Renal cortical epithelial cell (primary cell): ENCODE measurements at regions not wholly inside any gene's neighbourhood (a gene's known extent, or its start where the extent isn't known, plus 50 kb on each side); places are given as distances from the start of the nearest gene placed in this dataset.

Experiments used
- DNase-seq: peaks from one replicate; pipeline ENCODE4 v3.0.0-alpha.2; 2011; ENCODE audit warnings: low read depth

DNA sequence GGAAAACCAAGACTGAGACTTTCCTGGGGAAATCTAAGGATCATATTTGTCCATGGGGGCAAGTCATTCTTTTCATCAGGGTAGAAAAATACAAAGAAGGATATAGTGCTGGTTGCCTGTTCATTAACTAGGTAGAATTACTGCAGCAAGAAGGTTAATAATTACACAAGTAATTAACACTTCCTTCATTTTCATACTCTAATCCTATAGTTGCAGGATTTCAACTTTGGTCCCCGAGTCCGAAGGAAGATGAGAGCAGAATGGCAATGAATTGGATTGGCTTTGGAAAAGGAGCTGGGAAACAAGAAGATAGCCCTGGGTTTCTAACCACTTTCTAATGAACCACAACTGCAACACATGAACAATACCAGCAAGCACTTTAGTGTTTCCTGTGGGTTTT lies 199.2 kb upstream of the ESRRG start:
- DNase-seq = peak; percentile 28

- DNase-seq = no peak
Measured at GRCh38 chr1:216921866-216922265, 198.6 kb upstream of the ESRRG start.

GRCh38 chr1:216919060-216919970 lies 196.1 kb upstream of the ESRRG start:
- no peak for DNase-seq

DNA sequence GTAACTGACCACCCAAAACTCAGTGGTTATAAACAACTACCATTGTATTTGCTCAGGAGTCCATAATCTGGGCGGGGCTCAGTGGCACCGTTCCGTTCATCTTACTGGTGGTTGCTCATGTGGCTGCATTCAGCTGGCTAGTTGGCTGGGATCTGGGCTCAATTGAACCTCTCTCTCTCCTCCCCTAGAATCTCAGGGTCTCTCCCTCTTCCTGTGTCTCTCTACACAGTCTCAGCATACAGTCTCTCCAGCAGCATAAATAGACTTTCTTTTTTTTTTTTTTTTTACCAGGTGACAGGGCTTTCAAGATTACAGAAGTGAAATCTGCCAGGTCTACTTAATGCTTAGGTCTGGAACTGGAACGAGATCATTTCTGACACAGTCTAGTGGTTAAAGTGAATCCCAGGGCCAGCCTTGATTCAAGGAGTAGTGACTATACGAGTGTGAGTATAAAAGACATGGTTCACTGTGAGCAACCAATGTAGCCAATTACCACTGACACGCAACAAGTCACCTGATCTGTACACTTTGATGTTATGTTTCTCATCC lies 193.7 kb upstream of the ESRRG start:
- peak; percentile 25 for DNase-seq

- DNase-seq = peak; percentile 71
Measured at GRCh38 chr1:216914974-216915373, 191.7 kb upstream of the ESRRG start.

- no peak for DNase-seq
Measured at GRCh38 chr1:216913976-216914375, 190.7 kb upstream of the ESRRG start.

DNA sequence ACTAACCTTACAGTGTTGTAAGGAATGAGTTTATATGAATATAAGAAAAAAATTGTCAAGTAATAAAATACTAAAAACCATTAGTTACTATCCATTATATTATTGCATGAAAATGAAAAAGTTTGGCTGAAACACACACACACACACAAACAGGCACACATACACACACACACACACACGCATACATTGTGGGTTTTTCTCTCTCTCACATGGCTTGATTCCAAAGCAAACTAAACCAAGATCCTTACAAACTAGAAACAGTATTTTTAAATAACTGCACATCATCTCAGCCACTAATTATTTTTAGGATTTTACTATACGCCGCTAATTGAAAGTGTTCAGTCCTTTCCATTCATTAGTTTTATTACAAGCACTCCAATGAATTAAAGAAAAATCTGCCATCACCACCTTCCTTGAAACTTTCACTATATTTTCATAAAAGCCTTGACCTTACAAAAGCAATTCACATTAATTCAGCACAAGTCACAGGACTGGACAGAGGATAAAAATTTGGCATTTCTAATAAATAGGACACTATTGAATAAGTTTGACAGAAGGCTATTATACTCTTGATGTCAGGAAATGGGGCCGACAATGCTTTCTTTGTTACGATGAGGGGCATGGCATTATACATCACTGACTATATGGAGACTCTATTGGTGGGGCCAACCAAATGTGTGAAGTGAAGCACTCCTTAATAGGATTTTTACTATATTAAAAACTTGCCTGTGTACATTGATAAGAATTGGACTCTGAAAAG lies 187.0 kb upstream of the ESRRG start:
- DNase-seq = no peak

GRCh38 chr1:216908126-216908525 lies 184.9 kb upstream of the ESRRG start:
- no peak for DNase-seq

DNA sequence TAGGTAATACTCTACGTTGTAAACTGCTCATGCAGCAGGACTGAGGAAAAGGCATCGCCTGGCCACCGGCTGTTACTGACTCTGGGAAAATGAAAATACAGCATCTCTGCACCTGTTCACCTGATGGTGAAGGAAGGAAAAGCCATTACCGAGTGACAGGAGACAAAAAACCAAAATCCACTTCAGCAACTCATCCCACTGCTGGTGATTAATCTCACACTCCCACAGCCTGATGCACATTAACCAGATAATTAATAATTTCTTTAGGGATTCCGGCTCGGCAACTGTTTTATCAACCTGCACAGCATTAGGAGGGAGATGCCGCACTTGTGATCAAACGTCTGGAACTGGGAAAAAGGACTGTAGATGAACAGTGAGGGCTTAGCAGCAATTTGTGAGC lies 183.9 kb upstream of the ESRRG start:
- DNase-seq = no peak

GRCh38 chr1:216905781-216906180 lies 182.6 kb upstream of the ESRRG start:
- DNase-seq = no peak

DNA sequence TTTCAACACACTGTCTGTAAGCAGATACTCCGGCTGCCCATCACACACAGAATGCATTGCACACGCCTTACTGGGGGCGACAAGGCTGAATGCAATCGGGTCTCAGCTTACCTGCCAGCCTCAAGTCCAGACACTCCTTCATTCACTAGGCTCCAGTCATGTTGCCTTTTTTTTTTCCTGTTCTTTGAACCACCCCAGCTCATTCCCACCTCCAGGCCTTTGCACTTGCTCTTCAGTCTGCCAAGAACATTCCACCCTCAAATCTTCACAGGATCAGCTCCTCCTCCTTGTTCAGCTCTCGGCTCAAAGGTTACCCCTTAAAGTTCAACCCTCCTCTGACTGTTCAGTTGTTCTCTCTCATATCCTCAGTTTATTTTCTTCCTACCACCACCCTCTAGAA lies 181.9 kb upstream of the ESRRG start:
- DNase-seq = peak; percentile 35

DNA sequence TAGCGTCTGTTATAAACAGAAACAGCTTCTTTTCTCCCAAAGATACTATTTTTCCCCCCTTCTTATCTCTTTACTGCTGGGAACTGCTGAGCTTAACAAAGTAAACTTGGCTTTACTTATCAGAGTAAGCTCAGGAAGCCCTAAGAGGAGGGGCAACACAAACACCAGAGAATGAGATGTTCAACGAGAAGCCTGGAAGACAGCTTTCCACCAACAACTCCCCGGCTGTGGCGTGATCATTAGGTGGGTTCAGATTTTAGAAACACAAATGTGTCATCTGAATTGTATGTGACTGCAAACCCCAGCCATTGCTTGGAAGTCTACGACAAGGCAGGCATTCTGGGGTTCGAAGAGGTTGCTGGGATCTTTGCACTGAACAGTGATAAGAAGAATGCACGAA lies 181.2 kb upstream of the ESRRG start:
- DNase-seq = no peak

DNA sequence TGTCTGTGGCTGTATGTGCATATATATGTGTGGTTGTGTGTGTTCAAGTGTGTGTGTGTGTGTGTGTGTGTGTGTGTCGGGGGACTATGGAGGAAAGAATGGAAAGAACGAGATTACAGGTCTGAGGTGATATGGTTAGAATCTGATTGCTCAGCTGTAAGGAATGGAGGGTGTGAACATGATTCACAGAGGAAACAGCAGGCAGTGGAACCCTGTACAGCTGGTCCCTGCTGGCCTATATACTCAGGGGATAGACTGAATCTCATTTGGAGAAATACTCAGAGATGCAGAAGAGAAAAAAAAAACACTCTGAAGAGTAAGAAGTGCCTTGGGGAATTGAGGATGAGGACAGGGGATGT lies 180.1 kb upstream of the ESRRG start:
- peak; percentile 90 for DNase-seq

- DNase-seq = peak; percentile 61
Measured at GRCh38 chr1:216902669-216903381, 179.6 kb upstream of the ESRRG start.

- DNase-seq = no peak
Measured at GRCh38 chr1:216900116-216900620, 176.9 kb upstream of the ESRRG start.

- peak; percentile 51 for DNase-seq
Measured at GRCh38 chr1:216898801-216899200, 175.6 kb upstream of the ESRRG start.

DNA sequence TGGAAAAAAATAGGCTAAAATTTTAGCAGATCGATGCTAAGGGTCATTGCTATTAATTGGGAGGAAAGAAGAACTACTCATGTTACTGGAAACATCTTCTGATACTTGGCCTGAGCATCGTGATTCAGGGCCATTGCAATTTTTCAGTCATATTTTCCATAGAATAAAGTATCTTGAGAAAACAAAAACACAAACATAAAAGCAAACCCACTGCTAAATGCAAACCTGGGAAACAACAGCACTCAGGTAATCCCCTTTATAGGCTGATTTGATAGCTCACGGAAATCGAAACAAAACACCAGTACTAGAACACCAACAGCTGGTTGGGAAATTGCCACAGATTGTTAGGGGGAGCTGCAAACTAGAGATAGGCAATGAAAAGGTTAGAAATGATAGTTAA lies 172.9 kb upstream of the ESRRG start:
- no peak for DNase-seq

GRCh38 chr1:216894494-216894893 lies 171.3 kb upstream of the ESRRG start:
- peak; percentile 26 for DNase-seq

GRCh38 chr1:216892581-216893160 lies 169.4 kb upstream of the ESRRG start:
- DNase-seq = peak; percentile 58

DNA sequence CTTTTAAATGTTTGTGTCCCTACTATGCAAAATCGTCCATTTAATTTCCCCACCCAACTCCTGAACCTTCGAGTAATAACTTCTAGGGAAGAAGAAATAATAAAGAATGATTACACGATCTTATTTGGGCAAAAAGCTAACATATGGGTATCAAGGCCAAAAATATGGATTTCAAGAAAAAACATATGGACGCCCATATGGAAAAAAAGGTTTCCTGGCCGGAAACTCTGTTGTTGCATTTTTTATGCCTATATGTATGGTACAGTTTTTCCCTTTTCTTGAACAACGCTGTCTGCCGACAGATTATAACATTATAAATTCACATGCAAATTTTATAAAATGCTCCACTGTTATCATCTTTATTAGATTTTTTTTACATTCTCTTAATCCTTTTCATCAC lies 167.6 kb upstream of the ESRRG start:
- no peak for DNase-seq

DNA sequence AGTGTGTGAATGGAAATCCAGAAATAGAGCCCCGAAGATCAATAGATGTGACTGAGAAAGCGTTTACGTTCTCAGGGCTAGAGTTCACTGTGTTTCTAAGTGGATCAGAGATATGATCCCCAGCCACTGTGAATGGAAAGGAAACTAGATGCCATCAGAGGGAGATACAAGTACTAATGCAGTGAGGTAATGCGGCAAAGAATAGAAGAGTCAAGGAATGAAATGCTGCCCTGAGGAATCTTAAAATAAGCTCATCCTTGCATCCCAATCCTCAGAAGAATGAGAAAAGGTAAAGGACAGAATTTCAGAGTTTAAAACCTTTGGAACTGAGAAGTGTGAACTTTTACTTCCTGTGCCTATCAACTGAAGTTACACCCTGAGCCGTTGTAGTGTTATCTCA lies 165.5 kb upstream of the ESRRG start:
- no peak for DNase-seq

DNA sequence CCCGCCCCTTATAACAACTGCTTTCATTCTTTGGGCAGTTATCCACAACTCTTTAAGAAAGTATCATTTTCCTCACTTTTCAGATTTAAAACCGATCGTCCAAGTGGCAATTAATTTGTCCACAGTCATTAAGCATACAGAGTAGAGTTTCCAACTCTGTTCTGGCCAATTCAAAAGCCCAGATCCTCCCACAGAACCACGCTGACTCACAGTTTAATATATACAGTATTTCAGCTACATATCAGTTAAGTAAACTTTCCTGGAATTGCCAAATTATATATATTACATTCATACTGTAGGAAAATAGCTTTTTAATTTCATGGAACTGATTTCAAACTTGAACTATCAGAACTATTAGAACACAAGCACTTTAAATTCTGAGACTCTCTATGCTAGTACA lies 163.8 kb upstream of the ESRRG start:
- no peak for DNase-seq
